ENCODE measurements at regions not wholly inside any gene's neighbourhood (a gene's known extent, or its start where the extent isn't known, plus 50 kb on each side); places are given as distances from the start of the nearest gene placed in this dataset.

DNA sequence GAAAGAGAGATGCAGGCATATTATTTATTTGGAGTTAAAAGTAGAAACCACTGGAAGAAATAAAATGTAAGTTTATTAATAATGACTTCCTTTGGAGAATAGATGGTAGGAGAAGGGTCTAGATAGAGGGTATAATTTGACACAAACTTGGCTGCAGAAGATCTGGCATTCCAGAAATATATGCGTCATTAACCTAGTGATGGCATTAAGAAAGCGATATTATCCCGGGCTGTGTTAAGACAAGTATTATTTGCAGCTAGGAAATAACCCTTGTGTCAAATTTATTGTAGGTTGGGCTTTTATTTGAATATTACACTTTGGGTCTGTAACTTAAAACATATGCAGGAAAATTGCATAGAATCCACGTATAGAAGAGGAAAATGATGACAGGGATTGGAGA lies 389.5 kb downstream of the MTX2 start:
- TF ChIP-seq, protein P1, sequence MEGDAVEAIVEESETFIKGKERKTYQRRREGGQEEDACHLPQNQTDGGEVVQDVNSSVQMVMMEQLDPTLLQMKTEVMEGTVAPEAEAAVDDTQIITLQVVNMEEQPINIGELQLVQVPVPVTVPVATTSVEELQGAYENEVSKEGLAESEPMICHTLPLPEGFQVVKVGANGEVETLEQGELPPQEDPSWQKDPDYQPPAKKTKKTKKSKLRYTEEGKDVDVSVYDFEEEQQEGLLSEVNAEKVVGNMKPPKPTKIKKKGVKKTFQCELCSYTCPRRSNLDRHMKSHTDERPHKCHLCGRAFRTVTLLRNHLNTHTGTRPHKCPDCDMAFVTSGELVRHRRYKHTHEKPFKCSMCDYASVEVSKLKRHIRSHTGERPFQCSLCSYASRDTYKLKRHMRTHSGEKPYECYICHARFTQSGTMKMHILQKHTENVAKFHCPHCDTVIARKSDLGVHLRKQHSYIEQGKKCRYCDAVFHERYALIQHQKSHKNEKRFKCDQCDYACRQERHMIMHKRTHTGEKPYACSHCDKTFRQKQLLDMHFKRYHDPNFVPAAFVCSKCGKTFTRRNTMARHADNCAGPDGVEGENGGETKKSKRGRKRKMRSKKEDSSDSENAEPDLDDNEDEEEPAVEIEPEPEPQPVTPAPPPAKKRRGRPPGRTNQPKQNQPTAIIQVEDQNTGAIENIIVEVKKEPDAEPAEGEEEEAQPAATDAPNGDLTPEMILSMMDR (conservative IDR thresholded peaks at IDR 0.05; ENCODE audit: low read depth, low read length) = no peak
- no peak for DNase-seq (ENCODE audit: low read depth)
- H3K4me3 ChIP-seq (ENCODE audit: low read depth, low read length) = no peak overlapping the region

DNA sequence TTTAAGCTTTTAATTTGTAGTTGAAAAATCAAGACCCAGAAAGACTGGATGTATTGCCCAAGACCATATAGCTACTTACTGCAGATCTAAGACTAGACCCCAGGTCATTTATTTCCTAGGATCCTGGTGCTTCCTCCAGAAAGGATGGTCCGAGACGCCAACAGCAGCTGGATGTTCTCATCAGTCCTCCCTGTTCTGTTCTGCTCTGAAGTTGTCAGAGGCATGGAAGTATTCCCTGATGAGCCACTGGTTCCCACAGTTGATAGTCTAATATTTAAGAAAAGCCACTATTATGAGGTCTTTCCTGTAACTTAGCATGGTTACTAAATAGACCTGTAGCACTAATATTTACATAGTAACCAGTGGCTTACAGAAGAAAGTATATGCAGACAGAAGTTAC lies 393.5 kb downstream of the MTX2 start:
- no peak overlapping the region for H3K4me3 ChIP-seq (ENCODE audit: low read depth, low read length)
- TF ChIP-seq, protein P1 (conservative IDR thresholded peaks at IDR 0.05; ENCODE audit: low read depth, low read length) = no peak
- no peak for DNase-seq (ENCODE audit: low read depth)

DNA sequence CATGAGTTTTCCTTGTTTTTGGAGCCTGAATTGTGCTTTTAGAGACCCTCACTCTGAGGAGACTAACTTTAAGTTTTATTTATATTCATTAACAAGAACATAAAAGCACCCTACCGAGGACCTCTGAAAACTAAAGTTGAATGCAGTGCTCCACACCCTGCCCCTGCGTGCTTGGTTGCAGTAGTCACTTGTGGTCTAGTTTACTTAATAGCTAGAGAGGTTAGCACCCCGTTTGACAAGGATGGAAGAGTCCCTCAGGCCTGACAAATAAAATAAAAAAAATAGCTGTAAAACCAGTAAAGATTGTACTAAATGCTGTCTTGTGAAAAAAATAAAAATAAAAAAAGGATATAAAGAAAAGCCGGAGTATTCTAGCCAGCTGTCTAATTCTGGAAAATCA lies 395.2 kb downstream of the MTX2 start:
- TF ChIP-seq, protein P1 (conservative IDR thresholded peaks at IDR 0.05; ENCODE audit: low read depth, low read length) = no peak
- no peak for DNase-seq (ENCODE audit: low read depth)
- H3K4me3 ChIP-seq (ENCODE audit: low read depth, low read length) = no peak overlapping the region

DNA sequence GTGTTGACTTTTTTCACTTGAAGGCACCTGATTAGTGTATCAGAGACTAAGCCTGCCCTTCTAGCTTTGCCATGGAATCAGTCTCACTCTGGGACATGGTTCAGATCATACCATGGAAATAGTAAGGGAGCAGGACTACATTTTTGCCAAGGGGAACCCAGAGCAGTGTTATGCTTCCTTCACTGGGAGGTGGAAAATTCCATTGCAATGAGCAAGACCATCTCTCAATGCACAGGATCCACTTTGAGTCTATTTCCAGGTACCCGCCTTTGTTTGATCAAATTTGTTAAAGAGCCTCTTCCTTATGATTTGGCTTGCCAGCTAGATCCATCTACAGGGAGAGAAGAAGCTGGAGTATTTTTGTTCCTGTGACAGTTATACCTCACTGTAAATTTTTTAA lies 395.8 kb downstream of the MTX2 start:
- TF ChIP-seq, protein P1 (conservative IDR thresholded peaks at IDR 0.05; ENCODE audit: low read depth, low read length) = no peak
- DNase-seq (ENCODE audit: low read depth) = no peak
- no peak overlapping the region for H3K4me3 ChIP-seq (ENCODE audit: low read depth, low read length)

DNA sequence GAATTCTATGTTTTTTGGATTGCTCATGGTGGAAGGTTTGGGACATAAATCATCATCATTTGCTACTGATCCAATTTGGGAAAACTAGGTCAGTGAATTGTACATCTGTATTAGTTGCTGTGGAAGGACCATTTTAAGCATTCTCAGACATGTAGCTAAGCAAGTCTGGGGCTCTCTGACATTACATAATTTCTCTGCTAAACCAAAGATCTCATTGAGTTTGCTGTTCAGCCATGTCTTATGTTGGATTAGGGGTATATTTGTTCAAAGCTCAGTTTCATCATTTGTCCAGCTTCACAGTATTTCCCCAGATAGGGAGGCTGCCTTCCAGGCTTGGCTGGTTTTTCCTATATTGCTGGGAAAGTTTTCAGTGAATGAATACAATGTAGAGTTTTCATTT lies 399.7 kb downstream of the MTX2 start:
- no peak for DNase-seq (ENCODE audit: low read depth)
- TF ChIP-seq, protein P1 (conservative IDR thresholded peaks at IDR 0.05; ENCODE audit: low read depth, low read length) = no peak
- H3K4me3 ChIP-seq (ENCODE audit: low read depth, low read length) = no peak overlapping the region

DNA sequence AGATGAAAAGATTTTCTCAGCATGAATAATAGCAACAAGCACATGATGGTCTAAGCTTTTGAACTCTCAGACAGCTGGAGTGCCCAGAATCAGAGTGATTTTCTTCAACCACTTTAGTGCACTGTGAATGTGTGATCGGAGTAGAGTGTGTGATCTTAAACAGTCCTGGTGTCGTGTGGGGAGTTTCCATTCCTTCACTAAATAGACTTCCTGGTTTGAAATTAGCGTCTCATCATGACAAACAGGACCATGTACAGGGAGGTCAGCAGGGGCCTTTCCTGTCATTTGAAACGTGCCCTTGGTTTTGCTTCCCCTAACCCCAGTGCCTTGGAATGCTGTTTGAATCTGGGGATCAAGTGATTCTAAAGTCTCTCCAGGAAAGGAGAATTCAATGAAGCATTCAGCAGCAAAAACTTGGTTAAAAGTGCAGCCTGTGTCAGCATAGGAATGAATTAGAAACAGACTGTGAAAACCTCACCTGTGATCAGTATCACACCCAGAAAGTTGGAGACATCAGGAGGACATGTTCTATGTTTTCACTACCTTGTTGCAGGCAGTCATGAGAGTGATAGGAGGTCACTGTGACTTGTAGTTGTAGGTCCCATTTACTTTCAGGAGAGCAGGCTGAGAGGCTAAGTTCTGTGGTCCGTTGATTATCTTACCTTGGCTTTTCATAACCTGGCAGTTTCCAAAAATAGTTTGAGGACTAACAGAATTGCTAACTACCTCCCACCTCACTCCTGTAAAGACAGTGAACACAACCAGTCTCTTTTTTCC lies 400.3 kb downstream of the MTX2 start:
- TF ChIP-seq, protein P1 (conservative IDR thresholded peaks at IDR 0.05; ENCODE audit: low read depth, low read length) = no peak
- DNase-seq (ENCODE audit: low read depth) = no peak
- H3K4me3 ChIP-seq (ENCODE audit: low read depth, low read length) = no peak overlapping the region

Data from epithelial cell of proximal tubule (primary cell).